Kidney epithelial cell (primary cell): ENCODE measurements at regions not wholly inside any gene's neighbourhood (a gene's known extent, or its start where the extent isn't known, plus 50 kb on each side); places are given as distances from the start of the nearest gene placed in this dataset.

ENCODE experiments used
- DNase-seq: peaks from one replicate; pipeline ENCODE4 v3.0.0-alpha.2; 2010; ENCODE audit warnings: low read depth
- H3K27me3 ChIP-seq: 2 replicates; pipeline ENCODE4 v1.6.0; 2011; ENCODE audit warnings: low read length; ENCODE audit not compliant: control insufficient read depth, insufficient read depth
- H3K36me3 ChIP-seq: 2 replicates; pipeline ENCODE4 v1.5.1; 2011; ENCODE audit warnings: low read length; ENCODE audit not compliant: control insufficient read depth, insufficient read depth
- H3K4me3 ChIP-seq: 2 replicates; pipeline ENCODE4 v1.5.1; 2011; ENCODE audit warnings: low read depth, mild to moderate bottlenecking, control low read depth, low read length
- TF ChIP-seq, protein P1 (sequence below): IDR thresholded peaks from 2 replicates; pipeline ENCODE4 v1.5.1; 2011; ENCODE audit warnings: mild to moderate bottlenecking, moderate library complexity, low read length, control low read depth, inconsistent platforms; ENCODE audit not compliant: insufficient read depth, poor library complexity, severe bottlenecking

DNA sequence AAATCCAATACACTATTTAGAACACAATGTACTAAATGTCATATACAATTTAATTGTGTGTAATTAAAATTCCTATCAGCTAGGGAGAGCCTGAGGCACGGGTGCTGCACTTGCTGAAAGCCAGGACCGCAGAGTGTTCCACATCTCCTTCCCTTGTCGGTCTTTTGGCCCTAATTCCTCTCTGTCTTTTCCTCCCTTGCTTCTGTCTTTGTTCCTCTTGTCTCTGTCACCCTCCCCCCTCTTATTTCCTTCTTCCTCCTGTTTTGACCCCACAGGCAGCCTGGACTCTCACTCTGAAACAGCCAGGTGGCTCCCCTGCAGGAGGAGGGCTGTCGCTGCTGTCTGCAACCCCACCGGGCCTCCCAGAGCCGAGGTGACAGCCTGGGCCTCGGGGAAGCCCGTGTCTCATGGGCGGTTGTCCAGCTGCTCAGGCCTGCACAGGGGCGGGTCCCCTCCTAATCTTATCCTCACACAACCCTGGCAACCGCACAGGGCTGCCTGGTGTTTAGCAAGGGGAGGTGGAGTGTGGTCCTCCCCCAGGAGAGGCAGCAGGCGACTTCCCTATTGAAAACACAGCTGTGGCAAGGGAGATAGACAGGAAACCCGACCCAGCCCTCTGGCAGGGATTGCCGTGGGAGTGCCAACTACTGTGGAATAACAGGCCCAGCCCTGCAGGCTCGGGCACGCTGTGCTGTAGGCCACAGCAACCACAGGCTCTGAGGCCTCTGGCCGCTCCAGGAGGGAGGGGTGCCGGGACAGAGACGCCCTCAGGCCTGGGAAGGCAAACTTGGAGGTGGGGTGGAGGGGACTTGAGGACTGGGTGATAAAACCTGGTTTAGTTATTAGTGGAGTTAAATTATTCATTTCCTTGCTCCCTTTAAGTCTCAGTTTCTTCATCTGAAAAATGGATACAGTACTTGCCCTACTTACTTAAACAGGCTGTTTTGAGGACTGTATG is 68.8 kb upstream of the WDR26 start:
- Histone ChIP-seq H3K36me3 (no peaks in the 10 kb centered on the region), H3K4me3 (no peak overlapping the region), H3K27me3 (no peaks in the 10 kb centered on the region)
- TF ChIP-seq, protein P1, sequence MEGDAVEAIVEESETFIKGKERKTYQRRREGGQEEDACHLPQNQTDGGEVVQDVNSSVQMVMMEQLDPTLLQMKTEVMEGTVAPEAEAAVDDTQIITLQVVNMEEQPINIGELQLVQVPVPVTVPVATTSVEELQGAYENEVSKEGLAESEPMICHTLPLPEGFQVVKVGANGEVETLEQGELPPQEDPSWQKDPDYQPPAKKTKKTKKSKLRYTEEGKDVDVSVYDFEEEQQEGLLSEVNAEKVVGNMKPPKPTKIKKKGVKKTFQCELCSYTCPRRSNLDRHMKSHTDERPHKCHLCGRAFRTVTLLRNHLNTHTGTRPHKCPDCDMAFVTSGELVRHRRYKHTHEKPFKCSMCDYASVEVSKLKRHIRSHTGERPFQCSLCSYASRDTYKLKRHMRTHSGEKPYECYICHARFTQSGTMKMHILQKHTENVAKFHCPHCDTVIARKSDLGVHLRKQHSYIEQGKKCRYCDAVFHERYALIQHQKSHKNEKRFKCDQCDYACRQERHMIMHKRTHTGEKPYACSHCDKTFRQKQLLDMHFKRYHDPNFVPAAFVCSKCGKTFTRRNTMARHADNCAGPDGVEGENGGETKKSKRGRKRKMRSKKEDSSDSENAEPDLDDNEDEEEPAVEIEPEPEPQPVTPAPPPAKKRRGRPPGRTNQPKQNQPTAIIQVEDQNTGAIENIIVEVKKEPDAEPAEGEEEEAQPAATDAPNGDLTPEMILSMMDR = peak; percentile 33
- DNase-seq = peak; percentile 69

DNA sequence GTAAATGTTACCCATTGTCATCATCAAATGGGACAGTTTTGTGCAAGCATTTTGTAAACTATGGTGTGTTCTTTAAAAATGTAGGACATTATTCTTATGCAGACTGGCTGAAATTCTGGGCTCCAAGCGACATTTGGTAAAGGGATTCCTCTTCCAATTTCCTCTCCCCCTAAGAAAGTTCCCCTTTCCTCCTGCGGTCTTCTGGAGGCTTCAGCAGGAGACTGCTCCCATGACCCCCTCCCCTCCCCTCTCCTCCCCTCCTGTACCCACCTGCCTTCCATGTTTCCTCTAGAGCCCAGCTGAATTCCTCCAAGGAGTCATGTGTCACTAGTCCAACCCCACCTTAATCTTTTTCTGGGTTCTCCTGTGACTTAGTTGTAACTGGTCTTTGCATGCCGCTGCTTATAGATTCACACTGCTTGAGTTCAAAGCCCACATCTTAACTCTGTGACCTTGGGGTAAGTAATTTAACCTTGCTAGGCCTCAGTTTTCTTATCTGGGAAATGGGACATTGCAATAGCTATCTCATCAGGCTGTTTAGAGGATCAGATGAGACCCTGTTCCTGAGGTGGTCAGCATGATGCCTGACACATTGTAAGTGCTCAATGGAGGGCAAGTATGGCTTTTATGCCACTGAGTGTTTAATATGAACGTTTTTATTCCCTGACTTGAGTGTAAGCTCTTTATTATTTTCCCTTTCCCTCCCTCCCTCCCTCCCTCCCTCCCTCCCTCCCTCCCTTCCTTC is 69.9 kb upstream of the WDR26 start:
- H3K27me3 ChIP-seq = no peaks in the 10 kb centered on the region
- DNase-seq = no peak
- TF ChIP-seq, protein P1 = no peak

DNA sequence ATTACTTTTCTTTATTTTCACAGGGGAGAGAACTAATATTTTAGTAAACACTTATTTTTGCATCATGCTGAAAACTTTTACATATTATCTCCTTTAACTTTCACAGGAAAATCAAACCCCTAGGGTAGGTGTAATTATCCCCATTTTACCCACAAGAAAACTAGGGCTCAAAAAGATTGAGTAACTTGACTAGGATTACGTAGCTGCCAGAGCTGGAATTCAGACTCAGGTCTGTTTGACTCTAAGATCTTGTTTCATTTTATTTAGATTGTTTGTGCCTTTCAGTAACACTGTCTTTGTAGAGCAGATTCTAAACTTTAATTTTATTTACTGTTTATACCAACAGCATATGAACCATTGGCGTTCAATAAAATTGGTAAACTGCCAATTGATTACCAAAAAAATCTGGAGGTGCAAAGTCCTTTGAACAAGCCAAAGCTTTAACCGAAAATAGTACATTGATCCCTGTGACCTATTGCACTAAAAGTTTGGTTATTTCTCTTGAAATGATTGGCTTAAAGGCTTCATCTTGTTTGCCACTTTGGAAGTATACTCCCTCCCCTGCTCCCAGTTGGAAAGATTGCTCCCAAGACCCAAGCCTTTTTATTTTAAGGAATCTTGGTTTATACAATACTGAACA is 71.0 kb upstream of the WDR26 start:
- no peak overlapping the region for H3K4me3 ChIP-seq
- no peaks in the 10 kb centered on the region for H3K36me3 ChIP-seq
- TF ChIP-seq, protein P1 = no peak
- no peak for DNase-seq
- no peaks in the 10 kb centered on the region for H3K27me3 ChIP-seq

More for the DNA sequence above, 69.9 kb upstream of the WDR26 start:
- no peak overlapping the region for H3K4me3 ChIP-seq
- no peaks in the 10 kb centered on the region for H3K36me3 ChIP-seq

DNA sequence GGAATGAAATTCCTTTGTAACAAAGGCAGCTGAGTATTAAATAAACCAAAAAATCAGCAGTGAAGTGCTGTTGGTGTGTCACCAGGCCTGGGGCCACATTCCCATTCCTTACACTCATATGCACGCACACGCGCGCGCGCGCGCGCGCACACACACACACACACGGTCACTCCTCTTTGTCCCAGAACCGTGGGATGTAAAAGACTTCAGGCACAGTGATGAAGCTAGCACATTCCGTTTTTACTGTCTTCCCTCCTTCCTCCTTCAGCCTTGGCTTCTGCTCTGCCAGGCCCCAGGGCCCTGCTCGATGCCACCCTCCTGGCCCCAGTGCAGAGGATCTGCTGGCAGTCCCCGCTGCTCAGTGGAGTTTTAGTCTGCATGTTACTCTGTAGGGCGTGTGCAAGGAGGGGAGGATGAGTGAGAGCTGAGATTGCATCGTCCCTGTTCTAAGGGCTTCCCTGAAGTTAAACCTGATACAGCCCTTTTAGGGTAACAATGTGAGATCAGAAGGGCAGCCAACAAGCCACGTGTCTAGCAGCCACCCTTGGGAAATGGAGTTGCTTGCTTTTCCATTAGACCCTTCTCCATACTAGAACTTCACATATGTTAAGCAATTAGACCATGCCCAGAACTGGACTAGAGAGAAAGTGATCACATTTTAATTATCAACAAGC is 71.7 kb upstream of the WDR26 start:
- H3K4me3 ChIP-seq = no peak overlapping the region
- H3K27me3 ChIP-seq = no peaks in the 10 kb centered on the region
- H3K36me3 ChIP-seq = no peaks in the 10 kb centered on the region
- no peak for DNase-seq
- TF ChIP-seq, protein P1 = no peak

DNA sequence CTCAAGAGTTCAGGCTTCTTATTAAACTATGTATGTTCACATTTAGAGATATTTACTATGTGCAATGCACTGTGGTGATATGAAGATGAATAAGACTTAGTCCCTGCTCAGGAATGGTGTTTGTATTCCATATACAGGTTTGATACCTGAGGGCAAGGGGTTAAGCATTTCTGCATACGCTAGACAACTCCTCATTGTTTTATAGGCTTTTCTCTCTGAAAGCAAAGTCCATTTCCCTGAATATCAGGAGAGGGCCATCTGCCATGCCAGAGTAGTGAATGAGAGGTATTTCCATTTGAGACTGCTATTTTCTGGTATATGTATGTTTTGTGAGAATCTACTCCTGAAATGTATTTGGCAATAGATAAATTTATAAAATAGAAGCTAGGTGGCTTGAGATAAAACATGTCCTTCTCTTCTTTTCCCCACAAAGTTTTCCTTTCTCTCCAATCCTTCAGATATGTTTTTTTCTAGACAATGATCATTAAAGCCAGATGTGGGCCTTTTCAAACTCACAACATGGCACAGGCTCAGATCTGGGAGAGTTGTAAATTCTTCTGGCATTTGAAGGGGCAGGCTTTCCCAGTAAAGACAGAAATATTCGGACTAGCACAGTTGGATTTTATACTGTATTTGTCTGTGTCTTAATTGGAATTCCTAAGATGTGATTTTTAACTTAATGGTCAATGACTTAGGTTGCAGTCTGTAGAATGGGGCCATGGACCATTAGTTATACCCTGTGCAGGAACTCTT is 73.3 kb upstream of the WDR26 start:
- TF ChIP-seq, protein P1 = no peak
- H3K36me3 ChIP-seq = no peaks in the 10 kb centered on the region
- no peaks in the 10 kb centered on the region for H3K27me3 ChIP-seq
- H3K4me3 ChIP-seq = no peak overlapping the region
- DNase-seq = no peak
